ENCODE measurements at regions not wholly inside any gene's neighbourhood (a gene's known extent, or its start where the extent isn't known, plus 50 kb on each side); places are given as distances from the start of the nearest gene placed in this dataset.
"Not testable (repeated sequence)": the region's sequence is repeated elsewhere in the genome, so short reads cannot be mapped to it uniquely, and the experiment has no call there.

DNA sequence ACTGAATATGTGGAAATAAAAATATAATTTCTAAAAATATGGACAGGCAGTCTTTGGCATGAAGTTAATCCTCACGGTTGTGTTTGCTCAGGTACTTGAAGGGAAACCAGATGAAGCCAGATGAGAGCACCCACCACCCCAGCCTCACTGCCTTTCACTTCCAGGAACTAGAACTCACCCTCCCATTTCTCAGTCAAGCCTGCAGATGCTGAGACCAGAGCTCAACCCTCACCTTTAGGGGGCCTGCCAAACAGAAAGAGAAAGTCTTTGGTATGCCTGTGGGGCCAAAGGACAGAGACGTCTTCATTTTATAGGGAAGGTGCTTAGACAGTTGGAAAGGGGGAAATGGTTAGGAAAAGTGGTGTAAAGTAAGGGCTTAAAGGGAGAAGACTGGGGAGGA lies 252.8 kb upstream of the PLET1 start:
- DNase-seq (ENCODE audit: low read depth): no peak

DNA sequence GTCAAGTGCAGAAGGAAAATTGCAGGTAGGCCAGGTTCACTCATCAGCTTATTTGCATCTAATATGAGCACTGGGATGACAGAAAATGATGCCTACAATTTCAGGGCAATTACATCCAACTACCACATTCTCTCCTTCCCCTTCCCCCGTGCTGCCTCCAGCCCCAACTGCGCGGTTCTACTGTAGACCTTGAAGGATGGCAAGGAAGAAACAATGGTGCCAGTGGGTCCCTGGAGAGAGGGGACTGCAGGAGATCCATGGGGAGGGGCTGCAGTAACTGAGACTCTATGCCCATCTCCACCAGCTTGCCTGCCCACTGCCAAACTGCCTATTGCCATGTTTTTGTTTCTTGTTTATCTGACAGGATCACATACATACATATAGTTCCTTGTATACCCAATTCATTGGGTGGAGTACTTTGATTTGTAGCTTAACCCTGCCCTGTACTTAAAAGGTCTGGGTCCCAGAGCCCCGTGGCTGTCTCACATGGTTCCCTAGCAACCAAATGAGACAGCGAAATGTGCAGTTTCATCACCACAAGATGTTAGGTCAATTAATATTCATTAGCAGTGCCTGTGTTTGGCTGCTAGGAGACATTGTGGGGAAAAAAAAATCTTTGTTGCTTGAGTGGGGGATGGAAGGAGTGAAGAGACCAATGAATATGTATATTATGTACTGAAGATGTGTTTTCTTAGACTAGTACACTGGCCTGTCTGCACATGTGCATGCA lies 253.5 kb upstream of the PLET1 start:
- no peak for DNase-seq (ENCODE audit: low read depth)

DNA sequence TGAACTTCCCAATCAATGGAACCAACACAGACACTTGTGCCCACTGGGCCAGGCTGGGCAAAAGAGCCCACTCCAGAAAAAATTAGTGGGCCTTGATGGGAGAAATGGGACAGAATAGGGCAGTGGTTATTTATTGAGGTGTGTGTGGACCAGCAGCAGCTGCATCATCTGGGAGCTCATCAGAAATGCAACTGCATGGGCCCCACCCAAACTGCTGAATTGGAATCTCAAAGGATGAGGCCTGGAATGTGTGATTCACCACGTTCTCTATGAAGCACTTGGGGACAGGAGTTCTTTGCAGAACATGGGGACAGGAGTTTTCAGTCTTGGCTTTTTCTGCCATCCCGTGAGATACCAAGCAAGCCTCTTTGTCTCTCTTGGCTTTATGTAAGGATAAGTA lies 255.6 kb upstream of the PLET1 start:
- no peak for DNase-seq (ENCODE audit: low read depth)

DNA sequence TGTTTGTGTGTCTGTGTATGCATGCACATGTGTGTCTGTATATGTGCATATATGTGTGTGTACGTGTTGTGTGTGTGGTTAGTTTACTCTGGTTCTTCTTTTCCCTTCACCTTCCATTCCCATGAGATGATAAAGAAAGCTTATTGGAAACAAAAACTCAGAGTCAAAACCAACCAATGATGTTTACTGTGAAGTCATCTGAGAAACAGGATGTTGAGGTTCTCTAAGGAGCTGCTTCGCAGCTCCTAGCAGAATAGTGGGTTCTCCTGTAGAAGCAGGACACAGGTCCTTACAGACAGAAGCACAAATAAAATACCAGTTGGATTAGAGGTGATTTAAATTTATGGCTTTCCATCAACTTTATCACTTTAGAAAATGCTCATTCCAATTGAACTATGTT lies 256.1 kb upstream of the PLET1 start:
- no peak for DNase-seq (ENCODE audit: low read depth)

DNA sequence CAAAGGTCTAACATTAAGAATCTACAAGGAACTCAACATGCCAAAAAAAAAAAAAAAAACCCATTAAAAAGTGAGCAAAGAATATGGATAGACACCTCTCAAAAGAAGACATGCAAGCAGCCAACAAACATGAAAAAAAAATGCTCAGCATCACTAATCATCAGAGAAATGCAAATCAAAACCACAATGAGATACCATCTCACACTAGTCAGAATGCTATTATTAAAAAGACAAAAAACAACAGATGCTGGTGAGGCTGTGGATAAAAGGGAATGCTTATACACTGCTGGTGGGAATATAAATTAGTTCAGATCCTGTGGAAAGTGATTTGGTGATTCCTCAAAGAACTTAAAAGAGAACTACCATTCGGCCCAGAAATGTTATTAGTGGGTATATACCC lies 257.7 kb upstream of the PLET1 start:
- DNase-seq (ENCODE audit: low read depth): no peak

DNA sequence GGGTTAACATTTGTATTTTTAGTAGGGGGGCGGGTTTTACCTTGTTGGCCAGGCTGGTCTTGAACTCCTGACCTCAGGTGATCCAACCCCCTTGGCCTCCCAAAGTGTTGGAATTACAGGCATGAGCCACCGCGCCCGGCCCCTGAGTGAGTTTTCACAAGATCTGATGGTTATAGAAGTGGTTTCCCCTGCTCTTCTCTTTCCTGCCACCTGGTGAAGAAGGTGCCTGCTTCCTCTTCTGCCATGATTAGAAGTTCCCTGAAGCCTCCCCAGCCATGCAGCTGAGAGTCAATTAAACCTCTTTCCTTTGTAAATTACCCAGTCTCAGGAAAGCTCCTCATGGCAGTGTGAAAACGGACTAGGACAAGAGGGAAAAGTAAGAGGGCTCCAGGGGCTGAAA lies 259.1 kb upstream of the PLET1 start:
- no peak for DNase-seq (ENCODE audit: low read depth)

DNA sequence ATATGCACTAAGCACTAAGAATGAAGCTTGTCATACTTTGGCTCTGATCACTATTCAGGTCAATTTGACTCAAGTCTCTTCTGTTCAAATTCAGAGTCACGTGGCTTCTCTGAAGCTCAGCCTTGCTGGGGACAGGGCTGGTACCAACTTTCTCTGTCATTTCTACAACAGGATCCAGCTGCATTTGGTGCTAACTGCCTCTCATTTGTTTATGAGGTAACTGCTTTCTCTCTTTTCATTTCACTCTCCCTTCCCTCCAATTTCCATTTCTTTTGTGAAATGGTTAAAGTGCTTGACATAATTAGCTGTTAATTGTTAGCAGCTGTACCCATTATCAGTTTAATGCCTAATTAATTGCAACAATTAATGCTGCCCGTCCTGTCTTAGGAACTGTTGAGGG lies 259.7 kb upstream of the PLET1 start:
- no peak for DNase-seq (ENCODE audit: low read depth)

DNA sequence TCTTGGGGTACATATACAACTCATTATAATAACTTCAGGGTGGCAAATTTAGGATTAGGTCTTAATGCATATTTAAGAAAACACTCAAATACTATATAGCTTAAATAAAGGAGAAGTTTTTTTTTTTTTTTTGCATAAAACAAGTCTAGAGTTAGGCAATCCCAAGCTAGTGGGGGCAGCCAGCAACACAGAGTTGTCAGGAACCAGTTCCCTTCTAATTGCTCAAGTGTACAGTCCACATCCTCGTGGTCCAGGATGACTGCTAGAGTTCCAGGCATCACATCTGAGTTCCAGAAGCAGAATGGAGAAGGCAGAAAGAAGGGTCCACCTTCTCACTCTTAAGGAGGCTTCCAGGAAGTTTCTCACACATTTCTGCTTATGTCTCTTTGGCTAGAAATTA lies 261.9 kb upstream of the PLET1 start:
- DNase-seq (ENCODE audit: low read depth): no peak

DNA sequence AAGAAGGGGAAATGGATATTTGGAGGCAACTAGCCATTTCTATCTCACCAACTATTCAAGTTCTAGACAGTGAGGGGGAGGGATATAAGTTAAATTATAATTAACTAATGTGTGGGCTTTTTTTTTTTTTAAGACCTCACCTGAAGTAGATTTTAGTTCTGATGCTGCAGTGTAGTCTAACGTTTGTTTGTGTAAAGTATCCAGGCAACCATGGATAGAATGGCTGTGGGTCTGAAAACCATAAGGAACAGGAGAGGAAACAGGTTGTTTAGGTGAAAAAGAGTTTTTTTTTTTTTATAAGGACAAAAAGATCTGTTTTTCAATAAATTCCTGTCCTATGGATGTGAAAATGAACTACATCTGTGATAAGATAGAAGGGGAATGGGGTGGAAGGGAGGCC lies 262.4 kb upstream of the PLET1 start:
- no peak for DNase-seq (ENCODE audit: low read depth)

DNA sequence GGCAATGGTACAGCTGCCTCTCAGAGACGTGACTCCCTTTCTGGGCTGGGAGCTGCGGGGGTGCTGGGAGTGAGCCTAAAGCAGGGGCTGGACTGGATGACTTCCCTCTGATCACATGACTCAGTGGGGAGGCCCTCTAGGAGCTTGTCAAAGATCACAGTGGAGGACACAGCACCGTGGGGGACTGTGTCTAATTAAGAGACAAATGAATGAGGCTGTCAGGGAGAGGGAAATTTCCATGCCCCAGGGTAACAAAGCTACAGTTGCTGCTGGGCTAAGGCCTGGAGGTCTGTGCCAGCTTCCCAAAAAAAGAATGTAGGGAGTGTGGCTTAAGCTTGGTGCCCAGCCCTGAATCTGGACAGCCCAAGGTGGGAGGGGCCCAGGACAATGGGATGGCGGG lies 262.8 kb upstream of the PLET1 start:
- DNase-seq (ENCODE audit: low read depth): no peak

DNA sequence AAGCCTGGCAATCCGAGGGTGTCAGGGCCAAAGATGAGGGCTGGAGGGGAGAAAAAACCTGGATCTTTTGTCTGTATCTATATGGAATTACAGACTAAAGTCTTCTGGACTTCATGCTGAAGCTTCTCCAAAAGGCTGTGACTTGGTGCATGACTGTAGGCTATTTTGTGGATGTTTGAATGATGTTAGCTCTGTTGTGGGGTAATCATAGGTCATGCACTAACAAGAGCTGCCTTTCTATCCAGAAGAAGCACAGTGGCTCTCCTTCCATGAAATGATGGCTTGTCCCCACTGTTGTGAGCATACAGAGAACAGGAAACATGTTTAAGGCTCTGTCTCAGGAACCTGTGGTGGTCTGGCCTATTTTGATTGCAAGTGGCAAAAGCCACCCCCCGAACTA lies 263.3 kb upstream of the PLET1 start:
- DNase-seq (ENCODE audit: low read depth): no peak

DNA sequence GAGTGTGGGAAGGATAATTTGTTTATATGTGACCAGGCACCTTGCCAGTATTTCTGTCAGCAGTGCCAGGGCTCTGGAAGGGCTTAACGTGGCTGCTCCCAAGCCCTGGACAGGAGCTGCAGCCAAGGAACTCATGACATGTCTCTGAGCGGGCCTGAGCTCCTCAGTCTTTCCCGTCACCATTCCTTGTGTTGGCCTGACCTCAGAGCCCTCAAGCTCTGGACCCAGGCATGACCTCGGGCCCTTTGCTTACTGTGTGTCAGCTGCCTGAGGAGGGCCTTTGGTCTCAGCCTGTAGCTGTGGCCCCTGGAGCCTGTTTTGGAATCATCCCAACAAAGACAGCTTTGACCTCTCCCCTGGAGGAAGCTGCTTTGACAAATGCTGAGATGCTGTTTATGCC lies 264.1 kb upstream of the PLET1 start:
- no peak for DNase-seq (ENCODE audit: low read depth)

DNA sequence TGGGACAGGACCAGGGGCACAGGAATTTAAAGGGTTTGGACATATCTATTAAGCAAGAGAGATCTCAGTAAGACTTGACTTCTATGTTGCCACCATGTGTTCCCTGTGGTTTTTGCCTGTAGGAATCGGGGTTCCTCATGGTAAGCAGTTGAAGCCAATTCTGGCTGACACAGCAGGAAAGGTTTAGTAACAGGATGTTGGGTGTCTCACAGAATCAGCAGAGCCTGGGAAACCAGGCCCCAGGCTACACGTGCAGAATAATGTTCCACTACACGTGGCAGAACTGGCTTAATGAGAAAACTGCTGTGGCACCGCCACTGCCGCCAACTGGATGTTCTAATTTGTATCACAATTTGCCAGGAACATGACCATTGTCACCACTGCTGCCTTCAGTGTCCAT lies 264.6 kb upstream of the PLET1 start:
- DNase-seq (ENCODE audit: low read depth): no peak

DNA sequence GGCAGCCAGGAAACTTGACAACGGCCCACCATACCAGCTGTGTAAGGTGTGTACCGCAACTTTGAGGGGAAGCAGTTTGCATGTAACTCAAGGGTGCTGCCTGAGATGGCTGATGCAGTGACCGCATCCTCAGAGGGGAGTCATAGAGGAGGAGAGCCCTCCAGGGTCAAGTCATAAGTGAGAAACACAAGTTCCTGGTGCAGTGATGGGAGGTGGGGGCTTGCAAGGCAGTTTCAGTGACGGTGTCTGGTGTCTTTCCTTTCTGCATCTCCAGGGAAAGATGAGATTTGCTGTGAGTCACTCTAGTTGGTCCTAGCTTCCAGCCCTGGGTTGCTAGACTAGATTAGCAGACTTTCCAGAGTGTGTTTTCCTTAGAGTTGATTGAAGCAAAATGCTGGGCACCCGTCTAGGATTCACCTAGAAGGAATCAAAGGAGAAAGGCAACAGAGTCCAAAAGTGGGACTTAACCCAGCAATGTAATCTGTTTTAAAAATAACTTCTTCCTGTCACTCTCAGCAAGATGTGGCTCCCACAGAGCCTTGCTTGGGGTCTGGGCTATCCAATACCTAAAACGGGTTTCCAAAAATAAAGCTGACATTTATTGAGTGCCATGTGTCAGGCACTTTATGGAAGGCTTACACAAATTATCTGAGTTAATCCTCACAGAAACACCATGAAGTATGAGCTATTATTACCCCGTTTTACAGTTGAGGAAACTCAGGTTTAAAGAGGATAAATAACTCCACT lies 265.4 kb upstream of the PLET1 start:
- no peak for DNase-seq (ENCODE audit: low read depth)

DNA sequence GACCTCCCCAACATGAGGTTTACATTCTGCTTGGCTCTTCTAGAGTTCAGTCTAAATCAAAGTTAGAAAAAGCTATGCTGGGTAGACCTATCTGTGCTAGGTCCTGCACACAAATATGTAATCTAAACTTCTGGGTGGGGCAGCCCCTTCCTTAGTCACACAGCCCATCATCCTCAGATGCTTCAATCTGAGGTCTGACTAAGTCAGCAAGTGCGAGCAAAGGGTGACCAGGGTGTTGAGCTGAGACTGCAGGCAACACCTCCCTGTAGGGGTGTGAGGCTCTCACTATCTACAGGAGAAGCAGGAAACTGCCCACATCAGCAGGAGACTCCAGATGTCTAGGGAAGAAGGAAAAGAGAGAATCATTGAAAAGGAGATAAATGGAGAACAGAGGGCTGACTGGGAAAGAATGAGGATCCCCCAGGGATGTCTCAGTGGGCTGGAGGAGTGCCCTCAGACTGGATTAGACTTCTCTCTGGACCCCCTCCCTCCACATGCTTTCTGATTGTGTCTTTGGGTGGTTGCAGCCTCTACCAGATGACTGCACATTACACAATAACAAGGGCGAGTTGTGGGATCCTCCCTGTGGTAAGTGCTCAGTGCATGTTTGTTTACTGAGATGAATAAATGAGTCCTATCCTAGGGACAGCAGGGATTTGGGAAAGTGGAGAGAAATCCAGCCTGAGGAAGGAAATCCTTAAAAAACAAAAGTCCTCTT lies 266.2 kb upstream of the PLET1 start:
- DNase-seq (ENCODE audit: low read depth): no peak

DNA sequence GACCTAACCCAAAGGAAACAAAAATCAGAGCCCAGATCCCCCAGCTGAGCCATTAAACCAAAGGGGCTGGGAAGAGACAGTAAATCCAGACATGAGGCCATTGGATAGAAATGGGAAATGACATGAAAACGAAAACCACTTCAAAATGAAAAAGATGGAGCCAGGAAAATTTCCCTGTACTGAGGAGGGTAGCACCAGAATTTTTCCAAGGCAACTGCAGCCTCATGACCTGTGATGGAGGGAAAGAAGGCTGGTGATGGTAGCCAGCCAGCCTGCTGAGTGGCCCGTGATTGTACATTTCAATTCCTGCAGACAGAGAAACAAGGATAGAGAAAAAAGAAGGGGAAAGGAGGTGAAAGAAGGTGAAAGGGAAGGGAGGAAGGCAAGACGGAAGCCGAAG lies 268.4 kb upstream of the PLET1 start:
- no peak for DNase-seq (ENCODE audit: low read depth)

DNA sequence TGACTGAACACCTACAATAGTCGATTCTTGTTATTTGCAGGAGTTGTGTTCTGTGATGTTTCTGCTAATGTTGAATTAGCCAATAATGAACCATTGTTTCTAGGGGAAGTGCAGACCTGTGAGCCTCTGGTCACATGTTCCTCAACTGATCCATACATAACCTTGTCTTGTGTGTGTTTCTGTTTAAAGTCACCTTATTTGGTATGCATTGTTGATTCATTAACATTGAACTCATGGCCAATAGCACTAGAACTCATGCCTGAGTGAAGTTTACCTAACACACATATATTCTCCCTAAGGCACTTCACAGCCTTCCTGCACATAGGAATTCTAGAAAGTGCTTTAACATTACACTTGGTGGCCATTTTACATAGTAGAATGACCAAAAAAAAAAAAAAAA lies 271.8 kb upstream of the PLET1 start:
- no peak for DNase-seq (ENCODE audit: low read depth)

DNA sequence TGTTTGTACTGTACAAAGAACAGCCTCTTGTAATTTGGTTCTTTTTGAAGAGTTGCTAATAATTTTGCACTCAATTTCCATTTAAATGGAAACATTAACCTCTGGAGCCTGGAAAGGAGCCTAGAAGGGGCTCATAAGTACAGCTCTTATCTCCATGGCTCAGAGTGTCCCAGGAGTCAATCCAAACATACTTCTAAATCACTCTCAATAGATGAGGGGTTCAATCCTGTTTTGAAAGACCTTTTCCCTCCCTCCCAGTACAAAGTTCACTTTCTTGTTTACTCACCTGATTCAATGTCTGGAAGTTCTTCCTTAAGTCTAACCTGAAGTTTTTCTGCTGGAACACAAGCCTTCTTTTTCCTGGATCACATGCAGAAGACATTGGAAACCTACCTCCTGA lies 273.0 kb upstream of the PLET1 start:
- no peak for DNase-seq (ENCODE audit: low read depth)

DNA sequence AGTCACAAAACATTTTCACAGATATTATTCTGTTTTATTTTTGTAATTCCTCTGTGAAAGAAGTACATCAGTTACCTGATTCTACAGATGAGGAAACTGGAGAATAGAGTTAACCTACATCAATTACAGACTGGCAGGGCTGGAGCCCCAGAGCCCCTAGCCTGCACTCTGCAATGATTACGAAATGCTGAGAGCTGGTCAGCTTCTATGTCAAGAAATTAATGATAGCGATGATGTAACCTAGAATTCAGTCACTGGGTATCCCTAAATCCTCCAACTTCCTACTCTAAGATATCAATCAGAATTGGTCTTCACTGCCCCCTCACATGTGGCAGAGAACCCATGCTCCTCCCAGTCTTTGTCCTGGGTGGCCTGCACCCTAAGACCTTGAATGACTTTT lies 273.5 kb upstream of the PLET1 start:
- no peak for DNase-seq (ENCODE audit: low read depth)

DNA sequence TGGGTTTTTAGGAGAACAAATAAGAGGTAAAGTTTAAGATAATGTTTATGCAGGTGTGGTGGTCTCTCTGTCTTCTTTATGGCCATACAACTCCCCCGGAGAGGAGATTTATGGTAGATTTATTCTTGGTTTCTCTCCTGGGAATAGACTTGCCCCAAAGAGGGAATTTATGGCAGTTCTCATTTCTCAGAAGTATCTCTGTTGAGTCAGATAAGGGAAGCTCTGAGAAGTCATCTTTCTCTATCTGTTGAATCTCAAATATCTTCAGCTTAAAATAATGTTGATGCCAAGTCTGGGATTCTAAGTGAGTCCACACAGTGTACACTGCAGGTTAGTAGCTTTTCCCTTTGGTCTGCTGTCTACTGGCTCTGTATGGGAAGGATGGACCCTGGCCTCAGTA lies 276.4 kb upstream of the PLET1 start:
- DNase-seq (ENCODE audit: low read depth): no peak

DNA sequence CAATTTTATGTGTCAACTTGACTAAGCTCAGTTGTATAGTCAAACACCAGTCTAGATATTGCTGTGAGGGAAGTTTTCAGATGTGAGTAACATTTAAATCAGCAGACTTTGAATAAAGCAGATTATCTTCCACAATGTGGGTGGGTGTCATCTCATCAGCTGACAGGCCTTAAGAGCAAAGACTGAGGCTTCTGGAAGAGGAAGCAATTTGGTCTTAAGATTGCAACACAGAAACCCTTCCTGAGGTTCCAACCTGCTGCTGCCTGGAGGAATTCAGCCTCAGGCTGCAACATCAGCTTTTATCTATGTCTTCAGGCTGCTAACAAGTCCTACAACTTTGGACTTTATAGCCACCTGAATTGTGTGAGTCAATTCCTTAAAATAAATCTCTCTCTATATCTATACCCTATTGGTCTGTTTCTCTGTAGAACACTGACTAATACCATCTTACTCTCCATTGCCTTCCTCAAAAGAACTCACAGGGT lies 277.2 kb upstream of the PLET1 start:
- DNase-seq (ENCODE audit: low read depth): no peak

DNA sequence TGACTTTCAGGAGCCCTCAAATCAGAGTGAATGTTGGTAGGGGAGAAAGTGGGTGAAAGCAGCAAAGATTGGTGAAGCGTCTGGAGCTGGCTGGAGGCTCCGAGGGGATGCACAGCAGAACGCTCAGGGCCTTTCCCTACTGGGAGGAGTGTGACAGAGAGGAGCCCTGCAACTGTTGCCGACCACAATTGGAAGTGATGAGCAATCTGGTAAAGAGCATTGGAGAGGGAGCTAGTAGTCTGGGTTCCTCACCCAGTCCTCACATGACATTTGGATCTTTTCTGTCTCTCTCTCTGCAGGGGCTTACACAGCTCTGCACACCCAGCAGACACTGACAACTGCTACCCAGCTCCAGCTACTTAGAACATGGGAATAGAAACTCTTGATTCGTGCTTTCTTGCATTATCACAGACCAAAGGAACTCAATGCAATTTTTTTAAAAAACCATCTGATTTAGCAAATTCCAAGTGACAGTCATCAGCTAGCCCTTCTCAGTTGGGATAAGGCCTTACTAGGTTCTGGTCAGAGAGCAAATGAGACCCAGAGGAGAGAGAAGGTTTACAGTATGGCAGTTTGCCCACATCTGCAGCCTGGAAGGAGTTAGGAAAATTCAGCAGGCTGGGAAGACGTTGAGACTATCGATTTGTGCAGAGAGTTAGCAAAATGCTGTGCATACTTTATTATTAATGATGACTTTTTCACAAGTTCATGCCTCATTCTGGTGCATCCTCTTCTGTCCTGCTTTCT lies 278.0 kb upstream of the PLET1 start:
- DNase-seq (ENCODE audit: low read depth): no peak

DNA sequence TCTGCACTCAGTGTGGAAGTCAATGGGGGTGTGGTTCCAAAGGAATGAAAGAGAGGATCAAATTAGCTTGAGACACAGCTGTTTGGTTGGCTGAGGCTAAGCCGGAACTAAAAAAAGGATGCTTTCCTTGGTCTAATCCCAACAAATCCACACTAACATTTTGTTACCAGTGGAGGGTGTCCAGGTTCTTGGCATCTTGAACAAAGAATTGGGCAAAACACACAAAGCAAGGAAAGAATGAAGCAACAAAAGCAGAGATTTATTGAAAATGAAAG lies 278.6 kb upstream of the PLET1 start:
- not testable (repeated sequence) for DNase-seq (ENCODE audit: low read depth)

Data from stimulated activated CD8-positive, alpha-beta memory T cell treated with anti-CD3 and anti-CD28 coated beads, Interleukin-15, amount 100 ng/mL, for 24 hours (primary cell).